ENCODE measurements at regions not wholly inside any gene's neighbourhood (a gene's known extent, or its start where the extent isn't known, plus 50 kb on each side); places are given as distances from the start of the nearest gene placed in this dataset.

DNA sequence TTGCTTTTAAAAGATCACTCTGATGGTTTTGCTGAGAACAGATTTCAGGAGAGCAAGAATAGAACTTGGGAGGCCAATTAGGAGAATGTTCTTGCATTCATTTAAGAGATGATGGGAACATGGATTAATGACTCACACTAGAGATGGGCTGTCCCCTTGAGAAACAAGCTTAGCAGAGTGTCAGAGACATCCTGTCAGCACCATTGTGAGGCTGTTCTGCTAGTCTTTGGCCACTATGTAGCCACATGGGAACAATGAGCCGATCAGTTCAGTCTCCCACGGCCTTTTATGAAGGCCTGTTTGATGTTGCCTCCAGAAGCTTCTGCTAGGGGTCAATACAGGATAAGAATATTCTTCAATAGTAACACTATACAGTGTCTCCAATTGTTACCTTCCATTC lies 113.0 kb upstream of the EYA4 start:
- ATAC-seq = no peak
- H3K4me3 ChIP-seq (ENCODE audit: low read length) = no peak overlapping the region
- no peaks in the 10 kb centered on the region for H3K9me2 ChIP-seq (replicated peaks; ENCODE audit: low read length)
- ChIA-PET POLR2A (ENCODE audit: unreplicated experiment) (no interaction called here), CTCF (no interaction called here)
- no TSS peak for BruUV-seq (replicated peaks)
- no peaks in the 10 kb centered on the region for H3K36me3 ChIP-seq (ENCODE audit: low read depth, low read length)
- H2AFZ ChIP-seq (ENCODE audit: low read length) = no peak overlapping the region
- H3K9ac ChIP-seq (ENCODE audit: low read length) = no peak overlapping the region
- no peaks in the 10 kb centered on the region for H3K27me3 ChIP-seq (ENCODE audit: low read length)
- no peak overlapping the region for H3K4me2 ChIP-seq (ENCODE audit: low read length)
- no peak overlapping the region for H3K27ac ChIP-seq (ENCODE audit: low read length)
- intact Hi-C loops (cut with micrococcal nuclease) = no loop called here
- no peaks in the 10 kb centered on the region for H3K9me3 ChIP-seq (ENCODE audit: low read length)
- H3K79me2 ChIP-seq (ENCODE audit: low read length) = no peaks in the 10 kb centered on the region
- TF ChIP-seq EZH2phosphoT487 (IDR thresholded peaks at IDR 0.05; ENCODE audit: borderline replicate concordance, low read length) (no peak), CTCF (conservative IDR thresholded peaks at IDR 0.05; ENCODE audit: low read depth, low read length) (no peak), EZH2 (IDR thresholded peaks at IDR 0.05; ENCODE audit: low read length, unreplicated experiment) (no peak)
- no peak for DNase-seq
- H3F3A ChIP-seq (ENCODE audit: low read length, unreplicated experiment) = peaks cover 4% of the 10 kb centered on the region
- no peaks in the 10 kb centered on the region for H4K20me1 ChIP-seq (ENCODE audit: low read length)
- H3K4me1 ChIP-seq (ENCODE audit: insufficient read depth, low read length) = peaks cover 27% of the 10 kb centered on the region

GRCh38 chr6:133129556-133129955 lies 111.6 kb upstream of the EYA4 start:
- DNase-seq = peak; percentile 35
- Histone ChIP-seq H3K9me3 (ENCODE audit: low read length) (no peaks in the 10 kb centered on the region), H3K27ac (ENCODE audit: low read length) (no peak overlapping the region), H2AFZ (ENCODE audit: low read length) (no peak overlapping the region), H3K36me3 (ENCODE audit: low read depth, low read length) (no peaks in the 10 kb centered on the region), H3K27me3 (ENCODE audit: low read length) (no peaks in the 10 kb centered on the region), H3K9ac (ENCODE audit: low read length) (no peak overlapping the region), H3K9me2 (replicated peaks; ENCODE audit: low read length) (no peaks in the 10 kb centered on the region), H3K4me3 (ENCODE audit: low read length) (no peak overlapping the region), H3K4me1 (ENCODE audit: insufficient read depth, low read length) (peaks cover 27% of the 10 kb centered on the region), H3K79me2 (ENCODE audit: low read length) (no peaks in the 10 kb centered on the region), H3F3A (ENCODE audit: low read length, unreplicated experiment) (peaks cover 4% of the 10 kb centered on the region), H4K20me1 (ENCODE audit: low read length) (no peaks in the 10 kb centered on the region), H3K4me2 (ENCODE audit: low read length) (no peak overlapping the region)
- BruUV-seq (replicated peaks) = no TSS peak
- CTCF ChIA-PET = no interaction called here
- ATAC-seq = no peak
- POLR2A ChIA-PET (ENCODE audit: unreplicated experiment) = interaction anchor here (0.7 kb wide), 1 partner anchor 221 kb away, joined by 5 read pairs; no protein-coding TSS in a partner anchor
- TF ChIP-seq EZH2phosphoT487 (IDR thresholded peaks at IDR 0.05; ENCODE audit: borderline replicate concordance, low read length) = no peak
- TF ChIP-seq EZH2 (IDR thresholded peaks at IDR 0.05; ENCODE audit: low read length, unreplicated experiment) = no peak
- TF ChIP-seq CTCF (conservative IDR thresholded peaks at IDR 0.05; ENCODE audit: low read depth, low read length) = no peak
- intact Hi-C loops (cut with micrococcal nuclease) = no loop called here

GRCh38 chr6:133130863-133131262 lies 110.3 kb upstream of the EYA4 start:
- ATAC-seq = peak; percentile 98
- intact Hi-C loops (cut with micrococcal nuclease) = loop anchor here (2.0 to 5.0 kb wide), 3 partner anchors 32 to 166 kb away; no protein-coding TSS in a partner anchor

More at GRCh38 chr6:133130863-133131262, 110.3 kb upstream of the EYA4 start:
- Histone ChIP-seq H2AFZ (ENCODE audit: low read length) (peak overlapping the region; percentile 50; the same call in 1 of the 2 replicates), H4K20me1 (ENCODE audit: low read length) (no peaks in the 10 kb centered on the region), H3K27me3 (ENCODE audit: low read length) (no peaks in the 10 kb centered on the region), H3K27ac (ENCODE audit: low read length) (peak overlapping the region; percentile 69), H3K36me3 (ENCODE audit: low read depth, low read length) (no peaks in the 10 kb centered on the region), H3K9me3 (ENCODE audit: low read length) (no peaks in the 10 kb centered on the region), H3F3A (ENCODE audit: low read length, unreplicated experiment) (peaks cover 4% of the 10 kb centered on the region), H3K9ac (ENCODE audit: low read length) (0 out of 2 replicates have a peak overlapping the region, but pooled peaks have one; percentile 23), H3K4me1 (ENCODE audit: insufficient read depth, low read length) (peaks cover 27% of the 10 kb centered on the region), H3K9me2 (replicated peaks; ENCODE audit: low read length) (no peaks in the 10 kb centered on the region), H3K4me2 (ENCODE audit: low read length) (peak overlapping the region; percentile 68), H3K79me2 (ENCODE audit: low read length) (no peaks in the 10 kb centered on the region), H3K4me3 (ENCODE audit: low read length) (no peak overlapping the region)
- BruUV-seq (replicated peaks) = no TSS peak
- ChIA-PET CTCF (no interaction called here), POLR2A (ENCODE audit: unreplicated experiment) (no interaction called here)
- peak; percentile 95 for DNase-seq
- no peak for TF ChIP-seq EZH2phosphoT487 (IDR thresholded peaks at IDR 0.05; ENCODE audit: borderline replicate concordance, low read length)
- peak; percentile 41; the same call in 1 of the 2 replicates for TF ChIP-seq CTCF (conservative IDR thresholded peaks at IDR 0.05; ENCODE audit: low read depth, low read length)
